MCF 10A (cell line): ENCODE measurements at regions not wholly inside any gene's neighbourhood (a gene's known extent, or its start where the extent isn't known, plus 50 kb on each side); places are given as distances from the start of the nearest gene placed in this dataset.

ENCODE experiments used
- BruUV-seq: library from RNA; stranded (reverse); fragments of 400-500 nt; replicated peaks from 2 replicates; lab custom pipeline; 2021; lab: Mats Ljungman, UMichigan
- CTCF ChIA-PET: fragments of 300-600 bp; sonication (Branson Sonifier 250); formaldehyde crosslinking; extraction: SDS; loops from one replicate; lab custom pipeline; 2021; ENCODE audit warnings: antibody characterized with exemption, inconsistent platforms; lab: Yijun Ruan, JAX
- POLR2A ChIA-PET: fragments of 300-600, 350-650 bp; sonication (Branson Sonifier 250); formaldehyde crosslinking; extraction: SDS; loops from one replicate; lab custom pipeline; 2020; ENCODE audit warnings: antibody characterized with exemption, inconsistent platforms; lab: Yijun Ruan, JAX
- DNase-seq: peaks from one replicate; pipeline ENCODE4 v3.0.0-alpha.2; 2018; ENCODE audit not compliant: unreplicated experiment
- H3K27ac Mint-ChIP-seq: one replicate; pipeline ENCODE4 v1.8.0; 2022; ENCODE audit warnings: mild to moderate bottlenecking, low read depth, mixed read lengths; ENCODE audit not compliant: unreplicated experiment
- H3K27me3 Mint-ChIP-seq: one replicate; pipeline ENCODE4 v1.8.0; 2022; ENCODE audit warnings: mixed read lengths; ENCODE audit not compliant: insufficient read depth, unreplicated experiment
- H3K36me3 Mint-ChIP-seq: one replicate; pipeline ENCODE4 v1.8.0; 2022; ENCODE audit warnings: mild to moderate bottlenecking, moderate library complexity, mixed read lengths; ENCODE audit not compliant: insufficient read depth, unreplicated experiment
- H3K4me1 Mint-ChIP-seq: one replicate; pipeline ENCODE4 v1.8.0; 2022; ENCODE audit warnings: mixed read lengths; ENCODE audit not compliant: insufficient read depth, unreplicated experiment
- H3K4me3 Mint-ChIP-seq: one replicate; pipeline ENCODE4 v1.8.0; 2022; ENCODE audit warnings: mild to moderate bottlenecking, moderate library complexity, mixed read lengths; ENCODE audit not compliant: unreplicated experiment
- H3K9me3 Mint-ChIP-seq: one replicate; pipeline ENCODE4 v1.8.0; 2022; ENCODE audit warnings: mixed read lengths; ENCODE audit not compliant: unreplicated experiment
- intact Hi-C: fragments of 100-400 bp; cut with micrococcal nuclease; formaldehyde crosslinking; loops from 2 replicates; pipeline ENCODE4 v1.14.1; 2022
- TF ChIP-seq, protein P1 (sequence below): fragments of 200-600 bp; IDR thresholded peaks from one replicate; pipeline ENCODE4 v1.8.0; 2022; ENCODE audit warnings: antibody characterized with exemption, mild to moderate bottlenecking; ENCODE audit not compliant: unreplicated experiment

DNA sequence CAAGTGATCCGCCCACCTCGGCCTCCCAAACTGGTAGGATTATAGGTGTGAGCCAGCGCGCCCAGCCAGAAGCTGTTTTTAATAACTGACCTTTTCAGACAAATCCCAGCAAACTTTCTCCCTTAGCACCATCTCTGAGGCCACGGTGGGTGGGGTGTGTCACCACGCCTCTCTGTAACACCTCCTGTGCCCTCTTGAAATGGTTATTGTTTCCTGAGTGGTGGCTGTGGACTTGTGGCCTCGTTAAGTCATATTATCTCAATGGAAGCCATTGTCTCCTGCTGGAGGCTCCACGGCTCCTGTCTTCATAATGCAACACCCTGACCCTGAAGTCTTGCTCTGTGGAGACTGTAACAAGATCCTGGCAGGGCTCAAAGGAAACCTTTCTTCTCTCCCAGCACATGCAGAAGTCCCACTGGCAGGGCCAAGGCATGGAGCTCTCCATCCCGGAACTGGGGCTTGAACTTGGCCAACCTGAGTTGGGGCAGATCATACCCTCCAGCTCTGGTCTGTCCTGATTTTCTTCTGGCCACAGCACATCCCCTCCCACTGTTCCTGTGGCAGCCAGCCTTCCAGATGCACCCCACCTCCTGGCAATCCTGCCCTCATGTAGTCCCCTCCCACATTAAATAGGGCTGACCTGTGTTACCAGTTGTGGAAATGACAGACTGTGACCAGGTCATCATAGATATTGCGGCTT lies 81.1 kb downstream of the SNX5 start:
- BruUV-seq: no TSS peak
- H3K4me3 Mint-ChIP-seq: no peak overlapping the region
- DNase-seq: no peak
- H3K4me1 Mint-ChIP-seq: peaks cover 17% of the 10 kb centered on the region
- ChIA-PET POLR2A (interaction anchor here (0.6 to 0.9 kb wide), 2 partner anchors 12 to 368 kb away, joined by 3 read pairs; no protein-coding TSS in a partner anchor), CTCF (interaction anchor here (0.9 to 1.9 kb wide), 2 partner anchors 11 to 14 kb away, joined by 3 to 11 read pairs; no protein-coding TSS in a partner anchor)
- no peaks in the 10 kb centered on the region for H3K27me3 Mint-ChIP-seq
- H3K27ac Mint-ChIP-seq: peak overlapping the region; percentile 87
- peaks cover 15% of the 10 kb centered on the region for H3K9me3 Mint-ChIP-seq
- intact Hi-C loops: no loop called here
- H3K36me3 Mint-ChIP-seq: no peaks in the 10 kb centered on the region
- TF ChIP-seq, protein P1, sequence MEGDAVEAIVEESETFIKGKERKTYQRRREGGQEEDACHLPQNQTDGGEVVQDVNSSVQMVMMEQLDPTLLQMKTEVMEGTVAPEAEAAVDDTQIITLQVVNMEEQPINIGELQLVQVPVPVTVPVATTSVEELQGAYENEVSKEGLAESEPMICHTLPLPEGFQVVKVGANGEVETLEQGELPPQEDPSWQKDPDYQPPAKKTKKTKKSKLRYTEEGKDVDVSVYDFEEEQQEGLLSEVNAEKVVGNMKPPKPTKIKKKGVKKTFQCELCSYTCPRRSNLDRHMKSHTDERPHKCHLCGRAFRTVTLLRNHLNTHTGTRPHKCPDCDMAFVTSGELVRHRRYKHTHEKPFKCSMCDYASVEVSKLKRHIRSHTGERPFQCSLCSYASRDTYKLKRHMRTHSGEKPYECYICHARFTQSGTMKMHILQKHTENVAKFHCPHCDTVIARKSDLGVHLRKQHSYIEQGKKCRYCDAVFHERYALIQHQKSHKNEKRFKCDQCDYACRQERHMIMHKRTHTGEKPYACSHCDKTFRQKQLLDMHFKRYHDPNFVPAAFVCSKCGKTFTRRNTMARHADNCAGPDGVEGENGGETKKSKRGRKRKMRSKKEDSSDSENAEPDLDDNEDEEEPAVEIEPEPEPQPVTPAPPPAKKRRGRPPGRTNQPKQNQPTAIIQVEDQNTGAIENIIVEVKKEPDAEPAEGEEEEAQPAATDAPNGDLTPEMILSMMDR: no peak

DNA sequence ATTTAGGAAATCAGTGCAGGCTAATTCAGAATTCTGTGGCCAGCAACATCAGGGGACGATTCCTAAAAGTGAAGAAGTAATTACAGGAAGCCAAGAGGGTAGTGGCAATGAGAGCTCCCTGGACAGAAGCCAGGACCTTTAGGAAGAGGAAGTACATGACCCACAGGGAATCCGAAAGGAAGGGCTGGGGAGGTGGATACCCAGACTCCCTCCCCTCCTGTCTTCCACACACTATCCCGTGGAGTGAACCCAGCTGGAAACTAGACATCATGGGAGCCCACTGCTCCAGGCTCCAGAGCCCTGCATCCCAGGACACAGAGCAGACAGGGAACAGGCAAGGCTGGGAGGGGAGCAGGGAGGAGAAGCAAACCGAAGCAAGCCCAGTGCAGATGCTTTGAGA lies 83.0 kb downstream of the SNX5 start:
- CTCF ChIA-PET: interaction anchor here (0.9 to 3.4 kb wide), 8 partner anchors 9 to 381 kb away, joined by 3 to 22 read pairs (median 4); no protein-coding TSS in a partner anchor
- intact Hi-C loops: no loop called here
- no TSS peak for BruUV-seq
- POLR2A ChIA-PET: interaction anchor here (0.7 to 1.5 kb wide), 4 partner anchors 9 to 682 kb away, joined by 3 to 4 read pairs (median 4); no protein-coding TSS in a partner anchor
- TF ChIP-seq, protein P1: no peak
- H3K27me3 Mint-ChIP-seq: no peaks in the 10 kb centered on the region
- H3K36me3 Mint-ChIP-seq: no peaks in the 10 kb centered on the region
- peak; percentile 54 for DNase-seq
- peaks cover 15% of the 10 kb centered on the region for H3K9me3 Mint-ChIP-seq
- H3K4me1 Mint-ChIP-seq: peaks cover 17% of the 10 kb centered on the region
- H3K27ac Mint-ChIP-seq: no peak overlapping the region
- H3K4me3 Mint-ChIP-seq: no peak overlapping the region

DNA sequence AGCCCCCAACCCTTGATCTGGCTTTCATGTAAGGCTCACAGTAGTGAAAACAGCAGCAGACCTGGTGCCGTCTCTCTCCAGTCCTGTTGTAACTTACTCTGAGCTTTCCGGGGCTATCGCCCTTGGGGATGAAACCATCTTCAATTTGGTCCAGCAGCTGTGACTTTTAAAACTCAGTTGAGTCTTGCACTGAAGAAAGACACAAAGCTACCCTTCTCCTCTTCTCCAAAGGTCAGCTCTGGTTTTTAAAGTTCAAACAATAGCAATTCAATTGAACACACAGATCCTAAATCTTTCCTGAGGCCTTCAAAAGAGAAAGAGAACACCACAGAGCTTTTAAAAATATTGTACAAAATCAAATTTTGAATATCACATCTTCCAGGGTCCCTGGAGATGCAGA lies 83.5 kb downstream of the SNX5 start:
- intact Hi-C loops: no loop called here
- TF ChIP-seq, protein P1: no peak
- Mint-ChIP-seq H3K27me3 (no peaks in the 10 kb centered on the region), H3K4me1 (peaks cover 17% of the 10 kb centered on the region), H3K36me3 (no peaks in the 10 kb centered on the region), H3K27ac (no peak overlapping the region), H3K9me3 (peaks cover 11% of the 10 kb centered on the region), H3K4me3 (no peak overlapping the region)
- ChIA-PET POLR2A (interaction anchor here (0.7 to 1.5 kb wide), 3 partner anchors 10 to 681 kb away, joined by 3 to 4 read pairs (median 3); no protein-coding TSS in a partner anchor), CTCF (interaction anchor here (0.6 to 3.4 kb wide), 7 partner anchors 10 to 314 kb away, joined by 3 to 22 read pairs (median 5); no protein-coding TSS in a partner anchor)
- BruUV-seq: no TSS peak
- no peak for DNase-seq

DNA sequence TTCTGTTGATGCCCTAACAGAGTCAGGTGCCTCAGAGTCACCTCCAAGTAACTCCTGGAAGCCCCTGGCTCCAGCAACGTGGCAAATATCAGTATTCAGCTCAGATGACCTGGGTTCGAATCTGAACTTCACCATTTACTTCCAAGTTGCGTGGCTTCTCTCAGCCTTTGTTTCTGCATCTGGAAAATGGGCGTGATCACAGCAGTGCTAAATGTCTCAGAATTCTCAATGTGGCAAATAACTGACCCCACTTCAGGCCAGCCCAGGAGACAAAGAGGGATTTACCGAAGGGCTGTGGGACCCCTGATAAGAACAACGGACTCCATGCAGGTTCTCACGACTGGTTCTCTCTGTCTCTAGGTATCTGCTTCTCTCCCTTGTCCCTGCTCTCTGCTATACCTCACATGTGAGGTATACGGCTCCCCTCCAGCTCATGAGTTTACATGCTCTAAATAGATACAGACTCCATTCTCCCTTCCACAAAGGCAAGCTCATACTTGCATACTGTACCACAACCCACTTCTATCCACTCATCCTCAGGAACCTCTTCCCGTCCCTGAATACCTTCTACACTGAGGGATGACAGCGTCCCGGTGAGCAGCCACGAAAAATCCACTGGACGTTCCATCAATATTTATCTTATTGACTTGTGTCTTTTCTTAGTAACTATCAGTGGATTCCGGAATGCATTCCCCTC lies 84.1 kb downstream of the SNX5 start:
- peaks cover 4% of the 10 kb centered on the region for H3K9me3 Mint-ChIP-seq
- H3K4me1 Mint-ChIP-seq: peaks cover 17% of the 10 kb centered on the region
- DNase-seq: no peak
- BruUV-seq: no TSS peak
- no peak overlapping the region for H3K4me3 Mint-ChIP-seq
- H3K27ac Mint-ChIP-seq: no peak overlapping the region
- H3K36me3 Mint-ChIP-seq: no peaks in the 10 kb centered on the region
- CTCF ChIA-PET: interaction anchor here (0.5 to 3.4 kb wide), 9 partner anchors 10 to 313 kb away, joined by 3 to 22 read pairs (median 4); no protein-coding TSS in a partner anchor
- POLR2A ChIA-PET: no interaction called here
- intact Hi-C loops: no loop called here
- H3K27me3 Mint-ChIP-seq: no peaks in the 10 kb centered on the region
- TF ChIP-seq, protein P1: no peak
